PFSK-1 (cell line): ENCODE measurements at regions not wholly inside any gene's neighbourhood (a gene's known extent, or its start where the extent isn't known, plus 50 kb on each side); places are given as distances from the start of the nearest gene placed in this dataset.

Experiments used
- FOXP2 ChIP-seq: optimal IDR thresholded peaks from 2 replicates; pipeline ENCODE3; 2011; ENCODE audit warnings: borderline replicate concordance, control low read depth, inconsistent platforms; ENCODE audit not compliant: insufficient read depth; ENCODE audit errors: extremely low read length, extremely low read depth
- POLR2AphosphoS5 ChIP-seq: IDR thresholded peaks from 2 replicates; pipeline ENCODE4 v1.6.1; 2012; ENCODE audit warnings: low read depth, mild to moderate bottlenecking, control low read depth, low read length, moderate library complexity
- REST ChIP-seq, 2 experiments: IDR thresholded peaks; 2 replicates each; pipeline versions ENCODE4 v1.6.1 to v1.8.0; 2011 to 2012; ENCODE audit warnings: low read depth in 2 of 2, low read length in 2 of 2, control low read depth in 1 of 2, inconsistent platforms in 1 of 2, mild to moderate bottlenecking in 1 of 2, moderate library complexity in 1 of 2; ENCODE audit not compliant: insufficient read depth in 1 of 2
- SIN3A ChIP-seq: IDR thresholded peaks from 2 replicates; pipeline ENCODE4 v1.6.1; 2012; ENCODE audit warnings: mild to moderate bottlenecking, low read length, moderate library complexity, borderline replicate concordance; ENCODE audit not compliant: insufficient read depth
- TAF1 ChIP-seq: IDR thresholded peaks from 2 replicates; pipeline ENCODE4 v1.6.1; 2012; ENCODE audit warnings: low read length, control low read depth, borderline replicate concordance; ENCODE audit not compliant: insufficient read depth

DNA sequence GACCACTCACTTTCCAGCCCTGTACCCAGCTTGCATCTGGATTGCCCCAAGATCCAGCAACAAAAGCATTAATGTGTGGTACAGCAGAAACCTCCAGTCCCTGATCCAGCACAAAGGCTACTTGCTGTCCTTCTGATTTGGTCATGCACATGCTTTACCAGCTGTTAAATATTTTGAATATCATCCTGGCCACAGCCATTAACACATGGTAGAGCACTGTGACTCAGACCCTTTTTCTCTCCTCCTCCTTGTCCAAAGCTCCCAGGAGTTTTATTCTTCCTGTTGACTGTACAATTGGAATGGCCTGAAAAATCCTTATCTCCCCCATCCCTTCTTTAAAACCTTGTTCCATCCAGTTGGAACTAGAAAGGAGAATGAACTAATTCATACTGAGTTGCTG is 419.7 kb upstream of the TNP1 start:
- TF ChIP-seq REST (IDR thresholded peaks at IDR 0.05; ENCODE audit: insufficient read depth in 1 of 2, low read depth in 2 of 2, low read length in 2 of 2), result no peak
- TF ChIP-seq SIN3A, result no peak
- TF ChIP-seq POLR2AphosphoS5, result no peak
- no peak for TF ChIP-seq FOXP2
- TF ChIP-seq TAF1, result no peak
